CD14-positive monocyte (primary cell): ENCODE measurements at regions not wholly inside any gene's neighbourhood (a gene's known extent, or its start where the extent isn't known, plus 50 kb on each side); places are given as distances from the start of the nearest gene placed in this dataset.
"Not testable (repeated sequence)": the region's sequence is repeated elsewhere in the genome, so short reads cannot be mapped to it uniquely, and the experiment has no call there.

Experiments
- DNase-seq, 3 donors: peaks; one replicate each; pipeline ENCODE4 v3.0.0-alpha.2; 2011 to 2022
- H2AFZ ChIP-seq: 2 replicates; pipeline ENCODE4 v1.6.0; 2012; ENCODE audit warnings: mild to moderate bottlenecking, low read depth, low read length, inconsistent platforms; ENCODE audit not compliant: insufficient read depth, poor library complexity, severe bottlenecking
- H3K27ac ChIP-seq, 2 donors: 1 replicate in 1 of 2; 2 replicates in 1 of 2; pipeline ENCODE4 v1.5.1; 2012 to 2013; ENCODE audit warnings: low read length in 2 of 2, control low read depth in 1 of 2, inconsistent platforms in 1 of 2, low read depth in 1 of 2, mild to moderate bottlenecking in 1 of 2
- H3K27me3 ChIP-seq, 2 donors: one replicate each; pipeline versions ENCODE4 v1.6.0 to v1.6.1; 2011 to 2013; ENCODE audit warnings: low read length in 2 of 2; ENCODE audit not compliant: control insufficient read depth in 2 of 2, insufficient read depth in 2 of 2
- H3K36me3 ChIP-seq, 2 donors: replicated peaks in 1 of 2; 1 replicate in 1 of 2; 2 replicates in 1 of 2; pipeline versions ENCODE4 v1.5.1 to v1.6.1; 2012 to 2013; ENCODE audit warnings: low read length in 2 of 2, control low read depth in 1 of 2, inconsistent platforms in 1 of 2, mild to moderate bottlenecking in 1 of 2; ENCODE audit not compliant: insufficient read depth in 2 of 2, control insufficient read depth in 1 of 2
- H3K4me1 ChIP-seq, 2 donors: 1 replicate in 1 of 2; 2 replicates in 1 of 2; pipeline versions ENCODE4 v1.5.1 to v1.6.1; 2012 to 2013; ENCODE audit warnings: low read length in 2 of 2, control low read depth in 1 of 2, inconsistent platforms in 1 of 2, mild to moderate bottlenecking in 1 of 2, moderate library complexity in 1 of 2; ENCODE audit not compliant: insufficient read depth in 2 of 2, control insufficient read depth in 1 of 2
- H3K4me2 ChIP-seq: replicated peaks from 2 replicates; pipeline ENCODE3; 2012; ENCODE audit warnings: low read length, moderate library complexity, mild to moderate bottlenecking; ENCODE audit not compliant: poor library complexity, severe bottlenecking; ENCODE audit errors: extremely low read depth
- H3K4me3 ChIP-seq, 3 experiments: fragments of 200-600 bp in 1 of 3; sonication (generic) in 1 of 3; replicated peaks in 1 of 3; 1 replicate in 2 of 3; 2 replicates in 1 of 3; pipeline ENCODE4 v1.5.1; 2011 to 2013; ENCODE audit warnings: low read length in 3 of 3, mild to moderate bottlenecking in 3 of 3, control low read depth in 2 of 3, low read depth in 2 of 3, inconsistent platforms in 1 of 3, moderate library complexity in 1 of 3
- H3K79me2 ChIP-seq: 2 replicates; pipeline ENCODE4 v1.6.0; 2012; ENCODE audit warnings: mild to moderate bottlenecking, control low read depth, inconsistent platforms, low read length, moderate library complexity; ENCODE audit not compliant: insufficient read depth
- H3K9ac ChIP-seq: 2 replicates; pipeline ENCODE4 v1.6.0; 2017; ENCODE audit warnings: low read length, mild to moderate bottlenecking; ENCODE audit not compliant: insufficient read depth, poor library complexity, severe bottlenecking
- H3K9me3 ChIP-seq, 2 donors: replicated peaks in 1 of 2; 1 replicate in 1 of 2; 2 replicates in 1 of 2; pipeline versions ENCODE4 v1.5.1 to v1.6.1; 2012 to 2013; ENCODE audit warnings: low read length in 2 of 2, control low read depth in 1 of 2; ENCODE audit not compliant: control insufficient read depth in 1 of 2, insufficient read depth in 1 of 2
- H4K20me1 ChIP-seq: 2 replicates; pipeline ENCODE4 v1.6.0; 2012; ENCODE audit warnings: mild to moderate bottlenecking, low read length, control low read depth, moderate library complexity; ENCODE audit not compliant: insufficient read depth
- H3K27ac Mint-ChIP-seq, 7 donors: one replicate each; pipeline ENCODE4 v1.8.0; 2020; ENCODE audit warnings: mild to moderate bottlenecking in 7 of 7, mixed read lengths in 7 of 7, moderate library complexity in 6 of 7, inconsistent platforms in 2 of 7
- H3K27me3 Mint-ChIP-seq, 3 donors: one replicate each; pipeline ENCODE4 v1.8.0; 2021 to 2022; ENCODE audit warnings: low read depth in 3 of 3, mild to moderate bottlenecking in 3 of 3, mixed read lengths in 3 of 3, moderate library complexity in 3 of 3, inconsistent platforms in 1 of 3
- H3K36me3 Mint-ChIP-seq, 2 donors: one replicate each; pipeline ENCODE4 v1.8.0; 2020; ENCODE audit warnings: mixed read lengths in 2 of 2, inconsistent platforms in 1 of 2, mild to moderate bottlenecking in 1 of 2
- H3K4me1 Mint-ChIP-seq: one replicate; pipeline ENCODE4 v1.8.0; 2020; ENCODE audit warnings: mild to moderate bottlenecking, mixed read lengths
- H3K4me3 Mint-ChIP-seq, 2 donors: one replicate each; pipeline ENCODE4 v1.8.0; 2020; ENCODE audit warnings: mild to moderate bottlenecking in 2 of 2, mixed read lengths in 2 of 2, moderate library complexity in 1 of 2
- H3K9me3 Mint-ChIP-seq, 7 donors: one replicate each; pipeline ENCODE4 v1.8.0; 2020 to 2022; ENCODE audit warnings: mixed read lengths in 7 of 7, mild to moderate bottlenecking in 6 of 7, moderate library complexity in 6 of 7, inconsistent platforms in 2 of 7
- CTCF ChIP-seq: fragments of 200-600 bp; IDR thresholded peaks from one replicate; pipeline ENCODE4 v1.8.0; 2022; ENCODE audit warnings: antibody characterized with exemption, mild to moderate bottlenecking
- WGBS: methylation state at CpG from one replicate; pipeline ENCODE4 v1.1.5; 2013; ENCODE audit warnings: missing lambda C conversion rate; ENCODE audit not compliant: insufficient coverage; 5-methylcytosine and 5-hydroxymethylcytosine counted together
- intact Hi-C, 2 donors: fragments of 100-400 bp; cut with micrococcal nuclease; formaldehyde crosslinking; loops; one replicate each; pipeline versions ENCODE4 v1.15.0 to v1.15.1; 2023

- intact Hi-C loops, result no loop called here
- Histone ChIP-seq H3K4me1 (peaks cover 0 to 8% of the 10 kb centered on the region in 2 donors), H3K4me3 (no peak overlapping the region), H2AFZ (no peak overlapping the region), H3K79me2 (no peaks in the 10 kb centered on the region), H3K9ac (no peak overlapping the region), H3K9me3 (no peaks in the 10 kb centered on the region), H3K36me3 (no peaks in the 10 kb centered on the region), H4K20me1 (no peaks in the 10 kb centered on the region), H3K27me3 (no peaks in the 10 kb centered on the region), H3K4me2 (no peak overlapping the region), H3K27ac (no peak overlapping the region)
- TF ChIP-seq CTCF, result no peak
- H3K36me3 Mint-ChIP-seq, result peaks cover 0 to 4% of the 10 kb centered on the region in 2 donors
- H3K27ac Mint-ChIP-seq, result no peak overlapping the region
- no CpG with 5 or more reads among the region's 1 CpG for WGBS
- DNase-seq, result no peak
- H3K4me1 Mint-ChIP-seq, result peaks cover 18% of the 10 kb centered on the region
- no peaks in the 10 kb centered on the region for H3K9me3 Mint-ChIP-seq
- H3K27me3 Mint-ChIP-seq, result no peaks in the 10 kb centered on the region
- no peak overlapping the region for H3K4me3 Mint-ChIP-seq
Observed at GRCh38 chr1:245001252-245001651, 136.9 kb upstream of the HNRNPU start.

GRCh38 chr1:245000872-245001188, 136.5 kb upstream of the HNRNPU start:
- H3K36me3 ChIP-seq, result no peaks in the 10 kb centered on the region
- H3K9me3 ChIP-seq, result no peaks in the 10 kb centered on the region
- no peak overlapping the region for H2AFZ ChIP-seq
- no peak overlapping the region for H3K4me2 ChIP-seq
- H3K4me1 ChIP-seq, result peaks cover 0 to 8% of the 10 kb centered on the region in 2 donors
- Mint-ChIP-seq H3K4me3 (no peak overlapping the region), H3K27me3 (no peaks in the 10 kb centered on the region), H3K4me1 (peaks cover 14% of the 10 kb centered on the region), H3K9me3 (no peaks in the 10 kb centered on the region), H3K36me3 (peaks cover 0 to 4% of the 10 kb centered on the region in 2 donors), H3K27ac (peak overlapping the region in 1 of 7 donors; percentile 1)
- TF ChIP-seq CTCF, result no peak
- no peak overlapping the region for H3K4me3 ChIP-seq
- no peaks in the 10 kb centered on the region for H4K20me1 ChIP-seq
- no peaks in the 10 kb centered on the region for H3K27me3 ChIP-seq
- no peak for DNase-seq
- no peaks in the 10 kb centered on the region for H3K79me2 ChIP-seq
- no peak overlapping the region for H3K27ac ChIP-seq
- intact Hi-C loops, result no loop called here
- no peak overlapping the region for H3K9ac ChIP-seq

- no CpG with 5 or more reads among the region's 3 CpGs for WGBS
- H3K9ac ChIP-seq, H3K4me2 ChIP-seq, H3K36me3 Mint-ChIP-seq, intact Hi-C loops, DNase-seq, H3K4me3 ChIP-seq, H3K36me3 ChIP-seq, H3K27ac ChIP-seq, H3K27me3 Mint-ChIP-seq, H4K20me1 ChIP-seq, H3K4me1 ChIP-seq, H3K27me3 ChIP-seq, H2AFZ ChIP-seq, H3K27ac Mint-ChIP-seq, H3K9me3 ChIP-seq, H3K4me3 Mint-ChIP-seq, H3K9me3 Mint-ChIP-seq, H3K79me2 ChIP-seq: not testable (repeated sequence)
- peaks cover 14% of the 10 kb centered on the region for H3K4me1 Mint-ChIP-seq
Observed at GRCh38 chr1:244999644-245000043, 135.3 kb upstream of the HNRNPU start.
